ENCODE measurements at regions not wholly inside any gene's neighbourhood (a gene's known extent, or its start where the extent isn't known, plus 50 kb on each side); places are given as distances from the start of the nearest gene placed in this dataset.
"Not testable (repeated sequence)": the region's sequence is repeated elsewhere in the genome, so short reads cannot be mapped to it uniquely, and the experiment has no call there.

DNA sequence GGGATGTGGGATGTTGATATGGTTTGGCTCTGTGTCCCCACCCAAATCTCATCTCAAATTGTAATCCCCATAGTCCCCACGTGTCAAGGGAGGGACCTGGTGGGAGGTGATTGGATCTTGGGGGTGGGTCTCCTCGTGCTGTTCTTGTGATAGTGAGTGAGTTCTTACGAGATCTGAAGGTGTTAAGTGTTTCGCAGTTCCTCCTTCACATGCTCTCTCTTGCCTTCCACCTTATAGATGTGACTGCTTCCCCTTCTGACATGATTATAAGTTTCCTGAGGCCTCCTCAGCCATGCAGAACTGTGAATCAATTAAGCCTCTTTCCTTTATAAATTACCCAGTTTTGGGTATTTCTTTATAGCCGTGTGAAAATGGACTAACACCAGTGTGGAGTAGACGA lies 130.1 kb upstream of the KCNE2 start:
- H3K27ac ChIP-seq (ENCODE audit: low read depth in 2 of 2, low read length in 1 of 2); H3K36me3 ChIP-seq (ENCODE audit: control insufficient read depth in 2 of 2, insufficient read depth in 2 of 2, low read length in 1 of 2); H3K9me3 ChIP-seq (ENCODE audit: control insufficient read depth in 2 of 2, insufficient read depth in 1 of 2, low read depth in 1 of 2, low read length in 1 of 2); H3K4me1 ChIP-seq (ENCODE audit: control insufficient read depth in 2 of 2, insufficient read depth in 2 of 2, low read length in 1 of 2); H3K4me3 ChIP-seq (ENCODE audit: low read depth in 1 of 2, low read length in 2 of 2); H3K27me3 ChIP-seq (ENCODE audit: control insufficient read depth in 1 of 2, insufficient read depth in 2 of 2, low read length in 2 of 2): not testable (repeated sequence)
- WGBS, 2 donors, result 82 to 83% methylated on average over 6 of the region's 6 CpGs

DNA sequence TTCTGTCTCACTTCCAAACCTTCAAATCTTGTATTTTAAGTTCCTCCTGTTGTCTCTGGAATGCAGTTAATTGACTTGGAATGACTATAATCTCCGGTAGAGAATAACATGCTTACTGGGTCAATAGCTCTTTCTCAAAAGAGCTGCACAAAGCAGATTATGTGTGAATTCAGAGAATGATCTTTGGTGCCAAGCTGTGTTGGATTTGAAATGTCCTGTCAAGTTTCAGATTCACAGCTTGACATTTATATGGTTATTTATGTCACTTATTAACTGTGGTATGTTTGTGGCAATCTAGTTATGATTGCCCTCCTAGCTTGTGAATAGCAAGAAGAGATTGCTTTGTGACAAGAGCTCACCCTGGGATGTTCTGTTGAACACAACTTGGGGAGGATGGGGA lies 128.3 kb upstream of the KCNE2 start:
- WGBS, 2 donors, result 21 to 22% methylated on average over 1 of the region's 1 CpG
- no peaks in the 10 kb centered on the region for H3K36me3 ChIP-seq (ENCODE audit: control insufficient read depth in 2 of 2, insufficient read depth in 2 of 2, low read length in 1 of 2)
- no peaks in the 10 kb centered on the region for H3K9me3 ChIP-seq (ENCODE audit: control insufficient read depth in 2 of 2, insufficient read depth in 1 of 2, low read depth in 1 of 2, low read length in 1 of 2)
- no peaks in the 10 kb centered on the region for H3K27me3 ChIP-seq (ENCODE audit: control insufficient read depth in 1 of 2, insufficient read depth in 2 of 2, low read length in 2 of 2)
- H3K27ac ChIP-seq (ENCODE audit: low read depth in 2 of 2, low read length in 1 of 2), result no peak overlapping the region
- no peaks in the 10 kb centered on the region for H3K4me1 ChIP-seq (ENCODE audit: control insufficient read depth in 2 of 2, insufficient read depth in 2 of 2, low read length in 1 of 2)
- no peak overlapping the region for H3K4me3 ChIP-seq (ENCODE audit: low read depth in 1 of 2, low read length in 2 of 2)

DNA sequence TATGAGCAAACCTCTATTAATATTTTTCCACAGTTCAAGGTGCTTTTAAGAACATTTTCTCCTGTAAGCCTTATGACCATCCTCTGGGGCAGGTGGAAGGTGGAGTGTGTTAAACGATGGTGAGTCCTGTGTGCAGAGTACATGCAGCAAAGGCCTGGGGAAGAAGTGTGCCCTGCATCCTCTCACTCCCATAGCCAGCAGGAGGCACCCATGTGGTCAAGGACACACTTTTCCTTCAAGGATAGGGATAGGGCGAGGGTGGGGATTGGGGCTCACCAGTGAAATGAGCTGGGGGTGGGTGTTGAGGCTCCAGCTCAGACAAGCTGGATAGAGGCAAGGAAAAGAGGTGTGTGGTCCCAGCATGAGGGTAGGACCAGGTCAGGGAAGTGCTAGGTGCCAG lies 120.8 kb upstream of the KCNE2 start:
- H3K4me3 ChIP-seq (ENCODE audit: low read depth in 1 of 2, low read length in 2 of 2), result no peak overlapping the region
- 84 to 85% methylated on average over 2 of the region's 2 CpGs for WGBS, 2 donors
- H3K27ac ChIP-seq (ENCODE audit: low read depth in 2 of 2, low read length in 1 of 2), result no peak overlapping the region
- no peaks in the 10 kb centered on the region for H3K9me3 ChIP-seq (ENCODE audit: control insufficient read depth in 2 of 2, insufficient read depth in 1 of 2, low read depth in 1 of 2, low read length in 1 of 2)
- no peaks in the 10 kb centered on the region for H3K4me1 ChIP-seq (ENCODE audit: control insufficient read depth in 2 of 2, insufficient read depth in 2 of 2, low read length in 1 of 2)
- H3K36me3 ChIP-seq (ENCODE audit: control insufficient read depth in 2 of 2, insufficient read depth in 2 of 2, low read length in 1 of 2), result no peaks in the 10 kb centered on the region
- no peaks in the 10 kb centered on the region for H3K27me3 ChIP-seq (ENCODE audit: control insufficient read depth in 1 of 2, insufficient read depth in 2 of 2, low read length in 2 of 2)

GRCh38 chr21:34243562-34243961 lies 120.2 kb upstream of the KCNE2 start:
- no peak overlapping the region for H3K27ac ChIP-seq (ENCODE audit: low read depth in 2 of 2, low read length in 1 of 2)
- H3K4me1 ChIP-seq (ENCODE audit: control insufficient read depth in 2 of 2, insufficient read depth in 2 of 2, low read length in 1 of 2), result no peaks in the 10 kb centered on the region
- no peak overlapping the region for H3K4me3 ChIP-seq (ENCODE audit: low read depth in 1 of 2, low read length in 2 of 2)
- no peaks in the 10 kb centered on the region for H3K27me3 ChIP-seq (ENCODE audit: control insufficient read depth in 1 of 2, insufficient read depth in 2 of 2, low read length in 2 of 2)
- WGBS, 2 donors, result 72 to 92% methylated on average over 1 of the region's 1 CpG
- no peaks in the 10 kb centered on the region for H3K9me3 ChIP-seq (ENCODE audit: control insufficient read depth in 2 of 2, insufficient read depth in 1 of 2, low read depth in 1 of 2, low read length in 1 of 2)
- H3K36me3 ChIP-seq (ENCODE audit: control insufficient read depth in 2 of 2, insufficient read depth in 2 of 2, low read length in 1 of 2), result no peaks in the 10 kb centered on the region

DNA sequence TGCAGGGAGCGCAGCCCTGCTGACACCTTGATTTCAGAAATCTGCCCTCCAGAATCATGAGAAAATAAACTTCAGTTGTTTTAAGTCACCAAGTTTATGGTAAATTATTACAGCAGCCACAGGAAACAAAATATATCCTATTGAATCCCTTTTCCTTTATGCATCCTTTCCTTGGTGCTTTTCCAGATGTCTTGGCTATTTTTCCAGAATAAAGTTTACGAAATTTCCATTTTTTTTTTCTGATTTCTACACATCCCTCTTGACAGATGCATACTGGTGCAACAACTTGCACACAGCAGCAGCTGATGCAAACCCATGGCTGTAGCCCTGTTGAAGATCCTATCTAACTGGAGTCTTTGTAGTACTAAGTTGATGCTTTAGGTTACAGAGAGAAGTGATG lies 111.1 kb upstream of the KCNE2 start:
- WGBS, 2 donors, result 79 to 81% methylated on average over 2 of the region's 2 CpGs
- Histone ChIP-seq H3K36me3 (ENCODE audit: control insufficient read depth in 2 of 2, insufficient read depth in 2 of 2, low read length in 1 of 2) (no peaks in the 10 kb centered on the region), H3K9me3 (ENCODE audit: control insufficient read depth in 2 of 2, insufficient read depth in 1 of 2, low read depth in 1 of 2, low read length in 1 of 2) (peaks cover 0 to 2% of the 10 kb centered on the region in 2 donors), H3K4me1 (ENCODE audit: control insufficient read depth in 2 of 2, insufficient read depth in 2 of 2, low read length in 1 of 2) (no peaks in the 10 kb centered on the region), H3K27ac (ENCODE audit: low read depth in 2 of 2, low read length in 1 of 2) (no peak overlapping the region), H3K4me3 (ENCODE audit: low read depth in 1 of 2, low read length in 2 of 2) (no peak overlapping the region), H3K27me3 (ENCODE audit: control insufficient read depth in 1 of 2, insufficient read depth in 2 of 2, low read length in 2 of 2) (no peaks in the 10 kb centered on the region)

- Histone ChIP-seq H3K9me3 (ENCODE audit: control insufficient read depth in 2 of 2, insufficient read depth in 1 of 2, low read depth in 1 of 2, low read length in 1 of 2) (peaks cover 0 to 2% of the 10 kb centered on the region in 2 donors), H3K36me3 (ENCODE audit: control insufficient read depth in 2 of 2, insufficient read depth in 2 of 2, low read length in 1 of 2) (no peaks in the 10 kb centered on the region), H3K27ac (ENCODE audit: low read depth in 2 of 2, low read length in 1 of 2) (no peak overlapping the region), H3K4me3 (ENCODE audit: low read depth in 1 of 2, low read length in 2 of 2) (no peak overlapping the region), H3K4me1 (ENCODE audit: control insufficient read depth in 2 of 2, insufficient read depth in 2 of 2, low read length in 1 of 2) (no peaks in the 10 kb centered on the region), H3K27me3 (ENCODE audit: control insufficient read depth in 1 of 2, insufficient read depth in 2 of 2, low read length in 2 of 2) (no peaks in the 10 kb centered on the region)
- WGBS, 2 donors, result 68 to 82% methylated on average over 1 of the region's 1 CpG
Observed at GRCh38 chr21:34255073-34255472, 108.7 kb upstream of the KCNE2 start.

DNA sequence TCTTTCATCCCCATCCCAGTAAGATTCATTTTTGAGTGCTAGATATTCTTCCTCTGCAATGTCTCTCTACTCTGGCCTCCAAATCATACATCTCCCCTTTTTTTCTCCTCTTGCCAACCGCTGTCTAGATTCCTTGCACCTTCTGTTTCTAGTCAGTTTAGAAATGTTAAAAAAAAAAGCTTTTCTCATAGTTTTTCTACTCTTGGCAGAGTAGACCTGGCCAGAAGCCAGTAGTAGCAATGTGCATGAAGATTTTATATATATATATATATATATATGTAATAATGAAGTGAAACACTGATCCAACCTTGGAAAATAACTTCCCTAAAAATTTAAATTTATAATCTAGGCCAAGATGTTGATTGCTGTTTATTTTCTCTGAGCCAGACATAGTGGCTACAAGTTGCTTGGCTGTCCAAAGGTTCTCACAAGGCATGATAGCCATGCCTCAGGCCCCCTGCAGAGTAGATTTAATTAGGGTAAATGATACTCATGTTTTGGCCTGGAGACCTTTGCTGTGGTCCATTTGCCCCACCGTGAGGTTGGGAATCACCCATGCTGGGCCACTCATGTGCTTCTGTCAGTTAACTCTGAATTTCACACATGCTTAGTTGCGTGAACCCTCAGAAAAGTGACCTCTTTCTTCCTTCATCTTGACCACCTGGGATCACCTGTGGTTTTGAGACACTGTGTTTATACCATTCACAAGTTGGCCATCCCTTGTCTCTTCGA lies 103.4 kb upstream of the KCNE2 start:
- H3K4me1 ChIP-seq (ENCODE audit: control insufficient read depth in 2 of 2, insufficient read depth in 2 of 2, low read length in 1 of 2), result no peaks in the 10 kb centered on the region
- H3K36me3 ChIP-seq (ENCODE audit: control insufficient read depth in 2 of 2, insufficient read depth in 2 of 2, low read length in 1 of 2), result no peaks in the 10 kb centered on the region
- H3K27ac ChIP-seq (ENCODE audit: low read depth in 2 of 2, low read length in 1 of 2), result no peak overlapping the region
- H3K27me3 ChIP-seq (ENCODE audit: control insufficient read depth in 1 of 2, insufficient read depth in 2 of 2, low read length in 2 of 2), result no peaks in the 10 kb centered on the region
- peaks cover 0 to 2% of the 10 kb centered on the region in 2 donors for H3K9me3 ChIP-seq (ENCODE audit: control insufficient read depth in 2 of 2, insufficient read depth in 1 of 2, low read depth in 1 of 2, low read length in 1 of 2)
- WGBS, 2 donors, result 79 to 86% methylated on average over 4 of the region's 4 CpGs
- no peak overlapping the region for H3K4me3 ChIP-seq (ENCODE audit: low read depth in 1 of 2, low read length in 2 of 2)

DNA sequence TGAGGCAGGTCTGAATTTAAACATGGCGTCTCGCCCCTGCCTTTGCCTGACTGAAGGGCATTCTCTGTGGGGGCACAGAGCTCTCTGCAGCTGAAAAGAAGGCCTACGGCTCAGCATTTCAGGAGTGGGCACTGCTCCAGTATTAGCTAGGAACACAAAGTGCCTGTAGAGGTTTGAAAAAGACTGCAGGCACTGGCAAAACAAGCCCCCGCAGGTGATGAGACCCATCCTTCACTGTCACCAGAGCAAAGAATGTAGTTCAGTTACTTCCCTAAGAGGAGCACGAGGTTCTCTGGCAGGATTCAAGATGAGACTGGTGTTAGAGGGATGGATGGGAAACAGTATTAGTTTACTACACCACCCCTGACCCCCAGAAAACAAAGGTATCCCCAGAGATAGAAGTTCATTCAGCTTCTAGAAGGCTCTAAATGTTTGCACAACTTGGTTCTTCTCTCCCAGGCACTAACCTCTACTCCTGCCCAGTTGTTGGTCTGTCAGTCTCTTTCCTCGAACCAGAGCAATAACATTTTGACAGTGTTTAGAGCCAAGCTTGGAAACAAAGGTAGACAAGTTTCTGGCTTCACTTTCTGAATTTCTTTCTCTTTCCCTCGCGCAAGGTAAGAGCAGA lies 101.9 kb upstream of the KCNE2 start:
- Histone ChIP-seq H3K4me1 (ENCODE audit: control insufficient read depth in 2 of 2, insufficient read depth in 2 of 2, low read length in 1 of 2) (no peaks in the 10 kb centered on the region), H3K4me3 (ENCODE audit: low read depth in 1 of 2, low read length in 2 of 2) (no peak overlapping the region), H3K36me3 (ENCODE audit: control insufficient read depth in 2 of 2, insufficient read depth in 2 of 2, low read length in 1 of 2) (no peaks in the 10 kb centered on the region), H3K27me3 (ENCODE audit: control insufficient read depth in 1 of 2, insufficient read depth in 2 of 2, low read length in 2 of 2) (no peaks in the 10 kb centered on the region), H3K9me3 (ENCODE audit: control insufficient read depth in 2 of 2, insufficient read depth in 1 of 2, low read depth in 1 of 2, low read length in 1 of 2) (peaks cover 0 to 2% of the 10 kb centered on the region in 2 donors), H3K27ac (ENCODE audit: low read depth in 2 of 2, low read length in 1 of 2) (no peak overlapping the region)
- WGBS, 2 donors, result 38 to 50% methylated on average over 8 of the region's 8 CpGs

- Histone ChIP-seq H3K9me3 (ENCODE audit: control insufficient read depth in 2 of 2, insufficient read depth in 1 of 2, low read depth in 1 of 2, low read length in 1 of 2) (peaks cover 0 to 2% of the 10 kb centered on the region in 2 donors), H3K27me3 (ENCODE audit: control insufficient read depth in 1 of 2, insufficient read depth in 2 of 2, low read length in 2 of 2) (no peaks in the 10 kb centered on the region), H3K27ac (ENCODE audit: low read depth in 2 of 2, low read length in 1 of 2) (no peak overlapping the region), H3K4me1 (ENCODE audit: control insufficient read depth in 2 of 2, insufficient read depth in 2 of 2, low read length in 1 of 2) (no peaks in the 10 kb centered on the region), H3K4me3 (ENCODE audit: low read depth in 1 of 2, low read length in 2 of 2) (no peak overlapping the region), H3K36me3 (ENCODE audit: control insufficient read depth in 2 of 2, insufficient read depth in 2 of 2, low read length in 1 of 2) (no peaks in the 10 kb centered on the region)
- WGBS, 2 donors, result 27 to 37% methylated on average over 1 of the region's 1 CpG
Observed at GRCh38 chr21:34262469-34262845, 101.3 kb upstream of the KCNE2 start.

DNA sequence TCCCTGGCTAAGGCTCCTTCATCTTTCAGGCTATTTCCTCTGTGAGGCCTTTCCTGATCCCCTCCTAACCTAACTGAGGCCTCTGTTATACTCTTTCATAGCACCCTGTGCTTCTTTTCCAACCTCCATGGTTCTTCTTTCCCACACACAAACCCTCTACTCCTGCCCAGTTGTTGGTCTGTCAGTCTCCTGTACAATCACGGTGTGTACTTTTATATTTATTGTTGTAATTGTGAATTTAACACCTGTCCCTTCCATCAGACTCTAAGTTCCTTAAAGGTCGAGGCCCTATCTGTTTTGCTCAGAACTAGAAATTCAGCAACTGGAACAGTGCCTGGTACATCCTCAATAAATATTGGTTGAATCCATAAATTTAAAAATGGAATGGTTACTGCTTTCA lies 100.2 kb upstream of the KCNE2 start:
- Histone ChIP-seq H3K27me3 (ENCODE audit: control insufficient read depth in 1 of 2, insufficient read depth in 2 of 2, low read length in 2 of 2) (no peaks in the 10 kb centered on the region), H3K36me3 (ENCODE audit: control insufficient read depth in 2 of 2, insufficient read depth in 2 of 2, low read length in 1 of 2) (no peaks in the 10 kb centered on the region), H3K4me1 (ENCODE audit: control insufficient read depth in 2 of 2, insufficient read depth in 2 of 2, low read length in 1 of 2) (no peaks in the 10 kb centered on the region), H3K9me3 (ENCODE audit: control insufficient read depth in 2 of 2, insufficient read depth in 1 of 2, low read depth in 1 of 2, low read length in 1 of 2) (peaks cover 0 to 2% of the 10 kb centered on the region in 2 donors), H3K4me3 (ENCODE audit: low read depth in 1 of 2, low read length in 2 of 2) (no peak overlapping the region), H3K27ac (ENCODE audit: low read depth in 2 of 2, low read length in 1 of 2) (no peak overlapping the region)
- 86 to 91% methylated on average over 2 of the region's 2 CpGs for WGBS, 2 donors
